ENCODE measurements at regions not wholly inside any gene's neighbourhood (a gene's known extent, or its start where the extent isn't known, plus 50 kb on each side); places are given as distances from the start of the nearest gene placed in this dataset.
"Not testable (repeated sequence)": the region's sequence is repeated elsewhere in the genome, so short reads cannot be mapped to it uniquely, and the experiment has no call there.

DNA sequence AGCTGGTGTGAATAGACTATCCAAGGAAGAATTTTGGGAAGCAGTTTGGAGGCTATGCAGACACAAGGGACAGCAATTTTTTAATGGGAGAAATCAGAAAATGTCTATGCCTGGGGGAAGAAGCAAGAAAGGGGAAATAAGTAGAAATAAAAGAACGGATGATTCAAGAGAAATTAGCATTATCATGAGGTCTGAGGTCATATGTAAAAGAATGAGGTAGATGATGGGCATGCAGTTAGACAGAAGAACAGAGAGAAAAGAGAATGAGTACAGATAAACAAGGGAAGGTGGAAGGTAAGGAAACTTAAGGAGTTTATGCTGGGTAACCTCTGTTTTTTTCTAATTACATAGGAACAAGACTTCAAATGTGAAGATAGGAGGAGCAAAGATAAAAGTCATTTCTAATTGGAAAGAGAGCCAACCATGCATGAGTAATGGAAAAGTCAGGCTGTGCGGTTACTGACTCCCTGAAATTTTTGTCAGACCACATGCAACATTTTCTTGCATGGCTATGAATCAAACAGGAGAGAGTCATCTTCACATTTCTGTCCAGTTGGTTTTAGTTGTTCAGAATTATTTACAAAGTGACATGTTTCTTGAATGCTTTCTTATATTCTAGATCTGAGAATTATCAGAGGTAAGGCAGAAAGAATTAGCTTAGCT is 101.0 kb upstream of the PIK3R1 start:
- no peak for DNase-seq

DNA sequence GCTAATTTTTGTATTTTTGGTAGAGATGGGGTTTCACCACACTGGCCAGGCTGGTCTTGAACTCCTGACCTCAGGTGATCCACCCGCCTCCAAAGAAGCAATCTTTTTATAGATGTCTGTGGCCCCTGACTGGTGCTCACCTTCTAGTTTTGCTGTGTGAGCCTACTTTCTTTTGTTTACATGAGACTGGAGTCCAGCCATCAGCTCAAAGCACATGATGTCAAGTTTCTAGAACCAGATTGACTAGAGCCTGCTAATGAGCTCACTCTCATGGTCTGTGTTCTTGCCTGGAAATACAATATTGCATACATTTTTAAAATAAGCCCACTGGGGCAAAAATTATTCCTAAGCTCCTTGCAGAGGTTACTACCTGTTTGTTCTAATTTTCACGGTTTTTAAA is 102.9 kb upstream of the PIK3R1 start:
- no peak for DNase-seq

DNA sequence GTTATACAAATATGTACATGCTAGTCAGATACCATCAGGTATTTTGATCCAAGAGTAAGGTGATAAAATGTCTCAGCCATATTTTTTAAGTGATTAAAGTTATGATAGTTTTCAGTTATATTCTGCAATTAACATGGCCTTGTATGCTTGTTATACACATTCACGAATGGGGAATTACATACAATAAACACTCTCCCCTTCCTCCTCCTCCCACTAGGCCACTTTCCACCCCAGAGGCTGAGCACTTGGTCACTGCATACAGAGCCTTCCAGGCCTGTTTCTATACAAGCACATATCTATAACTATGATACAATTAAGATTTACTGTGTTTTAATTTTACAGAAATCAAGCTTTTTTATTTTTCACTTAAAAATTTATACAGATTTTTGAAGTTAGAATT is 104.7 kb upstream of the PIK3R1 start:
- DNase-seq: no peak

DNA sequence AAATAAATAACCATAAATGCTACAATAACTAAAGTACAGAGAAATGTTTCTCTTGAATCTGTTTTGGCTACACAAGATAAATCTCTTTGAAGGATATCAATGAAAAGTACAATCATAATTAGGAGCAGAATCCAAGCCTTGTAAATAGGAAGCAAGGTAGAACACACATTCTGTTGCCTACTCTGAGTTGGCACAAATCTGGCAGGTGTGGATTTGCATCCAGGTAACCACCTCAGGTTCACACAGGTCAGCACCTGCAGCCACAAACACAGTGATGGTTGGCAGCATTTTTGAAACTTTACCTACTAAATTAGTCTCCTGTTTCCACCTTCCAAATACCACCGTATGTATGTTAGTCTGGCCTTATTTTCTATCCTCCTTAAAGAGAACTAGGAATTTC is 105.3 kb upstream of the PIK3R1 start:
- DNase-seq: no peak

DNA sequence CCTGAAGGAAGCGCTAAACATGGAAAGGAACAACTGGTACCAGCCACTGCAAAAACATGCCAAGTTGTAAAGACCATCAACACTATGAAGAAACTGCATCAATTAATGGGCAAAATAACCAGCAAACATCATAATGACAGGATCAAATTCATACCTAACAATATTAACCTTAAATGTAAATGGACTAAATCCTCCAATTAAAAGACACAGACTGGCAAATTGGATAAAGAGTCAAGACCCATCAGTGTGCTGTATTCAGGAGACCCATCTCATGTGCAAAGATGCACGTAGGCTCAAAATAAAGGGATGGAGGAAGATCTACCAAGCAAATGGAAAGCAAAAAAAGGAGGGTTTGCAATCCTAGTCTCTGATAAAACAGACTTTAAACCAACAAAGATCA is 111.3 kb upstream of the PIK3R1 start:
- DNase-seq: not testable (repeated sequence)

DNA sequence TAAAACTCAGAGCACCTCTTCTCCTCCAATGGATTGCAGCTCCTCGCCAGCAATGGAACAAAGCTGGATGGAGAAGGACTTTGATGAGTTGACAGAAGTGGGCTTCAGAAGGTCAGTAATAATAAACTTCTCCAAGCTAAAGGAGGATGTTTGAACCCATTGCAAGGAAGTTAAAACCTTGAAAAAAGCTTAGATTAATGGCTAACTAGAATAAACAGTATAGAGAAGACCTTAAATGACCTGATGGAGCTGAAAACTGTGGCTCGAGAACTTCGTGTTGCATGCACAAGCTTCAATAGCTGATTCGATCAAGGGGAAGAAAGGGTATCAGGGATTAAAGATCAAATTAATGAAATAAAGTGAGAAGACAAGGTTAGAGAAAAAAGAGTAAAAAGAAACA is 112.3 kb upstream of the PIK3R1 start:
- not testable (repeated sequence) for DNase-seq

DNA sequence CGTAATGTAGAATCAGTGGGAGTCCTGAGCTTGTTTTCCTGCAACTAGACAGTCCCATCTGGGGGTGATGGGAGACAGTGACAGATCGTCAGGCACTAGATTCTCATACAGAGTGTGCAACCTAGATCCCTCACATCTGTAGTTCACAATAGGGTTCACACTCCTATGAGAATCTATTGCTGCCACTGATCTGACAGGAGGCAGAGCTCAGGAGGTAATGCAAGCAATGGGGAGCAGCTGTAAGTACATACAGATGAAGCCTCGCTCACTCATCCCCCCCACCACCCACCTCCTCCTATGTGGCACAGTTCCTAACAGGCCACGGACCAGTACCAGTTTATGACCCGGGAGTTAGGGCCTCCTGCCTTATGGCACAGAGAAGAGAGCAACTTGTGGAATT is 116.2 kb upstream of the PIK3R1 start:
- DNase-seq: no peak

DNA sequence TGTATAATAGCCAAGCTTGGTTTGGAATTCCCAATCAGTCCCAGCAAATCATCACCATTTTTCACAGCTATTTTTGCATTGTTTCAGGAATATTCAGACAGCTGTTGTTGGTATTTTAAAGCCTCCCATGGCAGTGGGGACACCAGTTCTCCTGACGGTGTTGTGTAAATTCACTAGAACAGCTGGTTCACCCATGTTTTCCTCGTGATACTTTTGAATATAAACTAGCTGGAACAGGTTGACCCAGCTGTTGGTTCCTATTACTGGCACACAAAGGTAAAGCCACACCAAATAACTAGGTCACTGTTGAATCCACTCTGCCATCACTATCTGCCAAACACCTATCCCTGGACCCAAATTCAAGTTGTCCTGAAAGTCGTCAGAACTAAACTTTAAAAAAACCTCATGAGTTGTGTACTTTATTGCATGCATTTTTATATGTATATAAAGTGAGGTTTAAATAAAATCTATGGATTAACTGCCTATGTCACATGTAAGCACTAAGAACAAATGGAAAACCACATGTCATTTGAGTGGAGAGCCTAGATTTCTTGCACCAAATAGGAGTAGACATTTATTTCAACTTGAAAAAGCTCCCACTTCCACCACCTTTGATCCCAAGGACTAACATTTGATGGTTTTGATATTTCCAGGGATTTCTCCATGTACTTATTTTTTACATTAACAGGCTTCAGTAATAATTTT is 121.9 kb upstream of the PIK3R1 start:
- no peak for DNase-seq

DNA sequence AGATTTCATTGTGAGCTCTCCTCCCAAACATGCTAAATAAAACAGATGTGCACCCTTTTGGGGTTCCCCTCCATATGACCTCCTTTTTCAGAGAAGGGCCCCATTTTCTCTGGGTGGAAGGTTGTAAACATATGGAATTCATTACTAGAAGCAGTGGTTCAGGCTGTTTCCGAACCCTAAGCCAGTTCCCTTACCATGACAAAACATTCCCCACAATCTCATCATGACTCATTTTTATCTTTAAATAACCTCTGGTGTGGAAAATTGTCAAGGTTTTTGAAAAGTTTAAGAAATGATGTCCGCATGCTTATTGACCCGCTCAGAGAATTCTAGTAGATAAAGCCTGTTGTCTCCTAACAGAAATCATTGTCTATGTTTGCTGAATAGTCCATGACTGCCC is 127.3 kb upstream of the PIK3R1 start:
- no peak for DNase-seq

DNA sequence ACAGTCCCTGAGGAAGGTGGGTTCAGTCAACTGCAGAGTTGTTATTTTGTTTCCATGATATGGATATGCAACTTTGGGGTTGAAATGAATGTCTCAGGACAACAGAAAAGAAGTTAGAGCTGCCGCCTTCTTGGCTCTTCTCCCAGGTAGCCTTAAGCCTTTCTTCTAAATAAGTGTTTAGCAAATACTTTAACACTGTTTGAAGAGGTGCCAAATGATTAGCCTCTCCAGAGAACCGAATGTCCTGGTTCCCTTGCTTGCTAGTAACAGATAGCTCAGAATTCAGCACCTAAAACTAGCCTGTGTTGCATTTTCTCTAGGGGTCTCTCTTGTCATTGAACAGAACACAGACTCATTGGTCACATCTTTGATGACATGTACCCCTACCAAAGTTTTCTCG is 127.7 kb upstream of the PIK3R1 start:
- no peak for DNase-seq

DNA sequence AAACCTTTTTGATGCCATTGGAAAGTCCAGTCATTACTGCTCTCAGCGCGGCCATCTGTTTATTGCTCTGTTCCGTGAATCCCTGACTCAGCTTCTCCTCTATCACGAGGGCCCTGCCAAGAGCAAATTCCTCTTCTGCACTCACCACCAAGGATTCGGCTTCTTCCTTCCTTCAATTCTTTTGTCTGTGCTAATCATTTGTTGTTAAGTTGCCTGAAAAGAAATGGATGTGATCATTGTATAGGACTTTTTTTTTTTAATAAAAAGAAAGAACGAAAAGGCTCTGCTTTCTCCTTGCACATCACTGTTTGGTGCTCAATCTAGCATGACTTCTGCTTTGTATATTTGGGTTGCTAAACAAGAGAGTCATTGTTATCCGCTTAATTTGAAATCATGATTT is 128.7 kb upstream of the PIK3R1 start:
- DNase-seq: no peak

DNA sequence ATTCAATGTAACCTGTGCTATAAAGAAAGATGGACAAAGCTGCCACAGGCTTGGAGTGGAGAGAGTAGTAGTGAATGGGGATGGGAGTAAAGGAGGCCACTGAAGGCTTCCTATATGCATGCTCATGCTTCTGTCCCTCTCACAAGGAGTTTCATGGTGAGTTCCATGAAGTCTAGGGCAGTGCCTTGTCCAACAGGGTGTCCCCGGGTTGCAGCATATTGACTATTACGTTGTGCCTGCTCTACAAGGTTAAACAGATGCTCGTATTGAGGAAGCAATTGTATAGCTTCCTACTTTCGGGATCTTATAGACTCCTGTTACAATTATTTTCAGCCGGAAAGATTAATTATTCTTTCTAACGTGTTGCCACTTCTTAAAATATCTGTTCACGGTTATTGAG is 129.1 kb upstream of the PIK3R1 start:
- DNase-seq: no peak

DNA sequence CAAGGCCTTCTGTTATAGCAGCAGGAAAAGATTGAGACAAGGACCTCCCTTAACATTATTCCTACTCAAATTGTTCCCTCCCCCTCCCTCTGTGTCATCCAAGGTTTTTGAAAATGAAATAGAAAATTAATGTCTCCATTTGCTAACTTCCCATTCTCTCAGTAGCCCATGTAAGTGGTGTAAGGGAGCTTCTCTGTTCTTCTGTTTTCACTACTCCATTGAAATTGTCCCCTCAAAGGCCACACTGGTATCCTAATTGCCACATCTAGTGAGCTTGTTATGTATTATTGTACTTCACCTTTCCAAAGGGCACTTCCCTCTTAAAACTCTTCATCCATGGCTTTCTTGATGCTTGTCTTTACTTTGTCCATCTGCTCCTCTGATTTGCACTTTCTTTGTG is 131.2 kb upstream of the PIK3R1 start:
- no peak for DNase-seq

DNA sequence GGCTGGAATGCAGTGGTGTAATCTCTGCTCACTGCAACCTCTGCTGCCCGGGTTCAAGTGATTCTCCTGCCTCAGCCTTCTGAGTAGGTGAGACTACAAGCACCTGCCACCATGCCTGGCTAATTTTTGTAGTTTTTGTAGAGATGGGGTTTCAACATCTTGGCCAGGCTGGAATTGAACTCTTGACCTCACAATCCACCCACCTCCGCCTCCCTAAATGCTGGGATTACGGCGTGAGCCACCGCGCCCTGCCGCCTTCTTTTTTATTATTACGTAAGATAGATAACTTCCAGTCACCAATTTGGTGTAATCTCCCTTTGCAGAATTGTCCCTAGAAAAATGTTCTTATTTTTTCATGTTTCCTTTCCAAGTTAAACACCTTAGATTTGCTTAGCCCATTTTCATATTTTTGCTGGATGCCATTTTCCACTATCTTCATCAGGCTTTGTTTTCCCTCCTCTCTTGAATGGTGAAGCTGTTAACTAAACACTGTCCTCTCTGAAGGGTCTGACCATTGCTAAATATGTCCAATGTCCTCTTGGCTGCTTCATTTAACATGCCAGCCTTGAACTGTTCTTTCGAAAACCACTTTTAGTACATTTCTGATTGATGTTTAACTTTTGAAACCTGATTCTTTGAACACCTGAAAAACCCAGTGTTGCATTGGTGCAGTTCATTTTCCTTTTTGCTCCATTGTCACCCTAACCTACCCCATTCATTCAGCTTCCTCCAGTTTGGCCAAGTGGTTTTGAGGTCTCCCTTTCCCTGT is 135.1 kb upstream of the PIK3R1 start:
- DNase-seq: no peak

DNA sequence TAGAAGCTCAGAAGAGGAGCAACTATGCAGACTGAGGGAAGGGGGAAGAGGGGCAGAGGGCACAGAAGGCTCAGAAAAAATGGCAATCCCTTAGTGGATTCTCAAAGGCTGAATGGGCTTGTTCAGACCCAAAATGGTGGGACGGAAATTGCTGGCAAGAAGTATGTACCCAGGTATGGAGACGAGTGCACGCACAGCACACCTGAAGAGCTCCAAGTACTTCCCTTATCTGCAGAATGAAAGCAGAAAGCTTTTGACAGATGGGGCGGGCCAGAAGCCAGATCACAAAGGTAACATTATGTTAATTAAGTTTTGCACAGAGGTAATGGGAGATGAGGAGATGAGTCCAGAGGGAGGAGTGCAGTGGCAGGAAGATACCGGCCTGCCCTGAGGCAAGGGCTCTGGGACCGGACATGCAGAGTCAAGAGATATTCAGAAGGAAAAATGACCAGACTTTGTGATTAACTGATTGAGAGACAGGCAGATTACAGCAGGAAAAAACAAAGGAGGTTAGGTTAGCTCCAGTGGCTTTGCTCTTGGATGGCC is 138.1 kb upstream of the PIK3R1 start:
- DNase-seq: no peak

DNA sequence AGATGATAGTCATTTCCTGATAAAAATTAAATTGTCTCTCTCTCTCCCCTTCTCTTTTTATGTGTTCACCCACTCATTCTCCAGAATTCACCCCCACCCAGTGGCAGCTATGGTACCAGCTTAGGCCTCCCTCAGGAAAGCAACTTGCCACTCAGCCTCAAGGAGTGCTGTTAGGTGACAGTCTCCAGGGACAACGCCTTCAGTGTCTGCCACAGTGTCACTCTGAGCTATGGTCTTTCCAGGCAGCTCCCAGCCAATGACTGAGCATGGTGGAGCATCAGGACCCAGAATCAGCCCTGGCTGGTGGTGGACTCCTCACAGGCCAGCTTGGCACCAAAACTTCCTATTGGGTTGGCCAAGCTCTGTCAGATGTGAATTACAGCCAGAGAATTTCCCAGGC is 140.9 kb upstream of the PIK3R1 start:
- no peak for DNase-seq

DNA sequence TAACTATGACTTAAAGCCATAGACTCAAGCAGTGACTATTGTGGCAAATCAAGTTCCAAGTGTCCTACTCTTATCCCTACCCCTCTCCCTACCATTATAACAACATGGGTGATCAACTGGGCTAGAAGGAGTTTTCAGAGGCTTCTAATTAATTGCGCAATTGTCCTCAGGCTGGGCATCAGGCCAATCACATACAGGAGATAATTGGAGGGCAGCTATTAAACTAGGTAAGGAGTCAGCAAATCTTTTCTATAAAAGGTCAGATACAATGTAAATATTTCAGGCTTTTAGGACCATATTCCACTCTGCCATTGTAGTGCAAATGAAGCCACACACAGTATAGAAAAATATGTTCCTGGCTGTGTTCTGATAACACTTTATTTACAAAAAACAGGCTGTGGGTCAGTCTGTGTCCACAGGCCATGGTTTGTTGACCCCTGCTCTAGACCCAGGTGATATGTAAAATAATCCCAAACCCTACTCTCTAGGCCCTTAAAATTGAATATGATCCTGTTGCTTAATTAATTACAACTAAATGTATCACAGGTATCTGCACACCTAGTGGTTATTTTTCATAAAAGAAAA is 141.4 kb upstream of the PIK3R1 start:
- no peak for DNase-seq

DNA sequence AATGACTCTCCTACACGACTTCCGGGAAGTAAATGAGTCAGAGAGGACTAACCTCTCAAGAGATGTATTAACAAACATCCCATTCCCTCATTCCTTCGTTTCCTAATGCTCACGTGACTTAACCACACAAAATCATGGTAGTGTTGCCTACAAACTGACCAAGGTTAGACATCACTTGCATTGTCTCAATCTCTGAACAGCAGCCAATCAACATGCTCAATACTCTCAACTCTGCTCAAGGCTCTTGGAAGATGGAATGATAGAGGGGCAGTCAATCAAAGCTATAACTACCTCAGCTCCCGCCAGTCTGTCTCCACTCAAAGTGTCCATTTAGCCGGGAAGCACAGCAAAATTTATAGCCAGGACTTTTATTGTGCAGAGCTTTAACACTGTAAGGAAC is 143.8 kb upstream of the PIK3R1 start:
- DNase-seq: no peak

DNA sequence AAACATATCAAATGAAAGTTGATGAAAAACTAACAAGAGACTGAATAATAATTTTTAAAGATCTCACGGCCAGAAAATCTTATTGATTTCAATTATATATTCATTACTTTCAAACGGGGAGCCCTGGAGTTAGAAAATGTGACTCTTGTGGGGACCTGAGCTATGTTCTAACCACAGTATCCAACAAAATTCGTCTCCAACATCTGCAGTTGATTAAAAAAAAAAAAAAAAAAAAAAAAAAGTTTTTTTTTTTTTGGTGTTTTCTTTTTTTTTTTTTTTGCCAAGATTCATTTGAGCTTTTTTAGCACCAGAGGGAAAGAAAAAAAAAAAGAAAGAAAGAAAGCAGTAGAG is 144.3 kb upstream of the PIK3R1 start:
- no peak for DNase-seq

DNA sequence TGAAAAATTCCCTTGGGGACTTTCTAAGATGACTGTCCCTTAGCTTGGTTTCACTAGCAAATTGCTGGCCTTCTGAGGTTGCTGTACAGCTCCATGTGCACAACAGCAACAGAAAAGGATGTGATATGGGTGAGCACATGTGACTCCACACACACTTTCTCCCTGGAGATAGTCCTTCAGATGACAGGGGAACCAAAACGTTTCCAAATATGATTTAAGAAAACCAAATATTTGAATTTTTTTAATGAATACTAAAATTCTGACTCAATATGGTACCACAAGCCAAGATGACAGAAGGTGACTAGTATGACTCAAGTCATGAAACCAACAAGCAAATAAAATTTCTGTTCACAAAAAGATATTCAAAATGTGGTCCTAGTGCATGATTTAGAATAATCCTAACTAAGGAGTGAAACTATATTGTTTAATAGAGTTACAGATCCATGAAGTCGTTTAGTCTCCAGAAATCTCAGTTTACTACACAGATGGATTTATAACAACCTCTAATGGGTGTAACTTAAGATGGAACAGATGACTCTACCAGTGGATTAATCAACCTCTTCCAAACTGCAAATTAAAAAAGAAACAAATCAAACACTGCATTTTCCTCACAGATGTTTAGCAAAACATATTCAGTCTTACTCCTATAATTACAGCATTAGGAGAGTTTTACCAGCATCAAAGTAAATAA is 144.8 kb upstream of the PIK3R1 start:
- no peak for DNase-seq

DNA sequence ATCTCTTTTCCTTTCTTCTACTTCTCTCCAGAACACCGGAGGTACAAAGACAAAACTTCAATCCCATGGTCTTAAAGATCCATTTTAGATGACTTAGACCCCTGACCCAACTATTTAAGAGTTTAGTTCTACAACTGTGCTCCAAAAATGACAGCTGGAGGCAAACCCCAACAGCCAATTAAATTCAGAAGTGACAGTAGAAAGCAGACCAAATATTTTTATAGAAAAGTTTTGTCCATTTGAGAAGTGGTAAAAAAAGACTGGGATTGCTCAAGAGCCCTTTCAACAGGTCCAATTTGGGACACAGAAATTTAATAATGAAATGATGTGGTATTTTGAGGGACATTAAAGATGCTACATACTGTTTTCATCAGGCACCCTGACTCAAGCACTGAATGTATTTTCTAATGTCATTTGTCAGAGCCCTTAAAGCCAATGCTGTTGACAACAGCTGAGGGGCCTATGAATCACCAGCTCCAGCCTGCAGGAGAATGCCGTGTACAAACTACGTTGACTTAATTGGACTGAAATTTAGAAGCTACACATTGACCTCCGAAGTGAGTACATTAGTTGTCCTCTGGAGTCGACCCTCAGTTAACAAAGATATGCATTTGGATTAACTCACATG is 147.5 kb upstream of the PIK3R1 start:
- DNase-seq: no peak

DNA sequence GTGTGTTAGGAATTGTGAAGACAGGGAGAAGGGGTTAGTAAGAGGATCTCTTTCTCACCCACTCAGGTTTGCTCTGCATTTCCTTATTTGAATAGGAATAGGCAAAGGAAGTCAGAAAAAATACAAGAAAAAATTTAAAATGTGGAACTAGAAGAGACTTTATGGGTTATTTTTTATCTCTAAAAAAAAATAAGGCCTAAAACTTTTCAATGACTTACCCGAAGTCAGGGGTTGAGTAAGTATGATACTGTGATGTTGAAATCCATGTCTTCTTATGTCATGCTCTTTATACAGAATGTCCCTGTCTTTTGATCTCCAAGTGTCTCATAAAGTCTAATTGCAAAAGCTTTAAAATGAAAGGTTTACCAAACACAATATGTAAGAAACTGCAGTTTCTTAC is 148.3 kb upstream of the PIK3R1 start:
- DNase-seq: no peak
